HG02981 (cell line): ENCODE measurements at regions not wholly inside any gene's neighbourhood (a gene's known extent, or its start where the extent isn't known, plus 50 kb on each side); places are given as distances from the start of the nearest gene placed in this dataset.

Experiments
- ATAC-seq: cut with Tn5 transposase; IDR thresholded peaks from one replicate; pipeline ENCODE4 v1.9.1; 2021; ENCODE audit warnings: mild to moderate bottlenecking, moderate library complexity; ENCODE audit not compliant: unreplicated experiment

DNA sequence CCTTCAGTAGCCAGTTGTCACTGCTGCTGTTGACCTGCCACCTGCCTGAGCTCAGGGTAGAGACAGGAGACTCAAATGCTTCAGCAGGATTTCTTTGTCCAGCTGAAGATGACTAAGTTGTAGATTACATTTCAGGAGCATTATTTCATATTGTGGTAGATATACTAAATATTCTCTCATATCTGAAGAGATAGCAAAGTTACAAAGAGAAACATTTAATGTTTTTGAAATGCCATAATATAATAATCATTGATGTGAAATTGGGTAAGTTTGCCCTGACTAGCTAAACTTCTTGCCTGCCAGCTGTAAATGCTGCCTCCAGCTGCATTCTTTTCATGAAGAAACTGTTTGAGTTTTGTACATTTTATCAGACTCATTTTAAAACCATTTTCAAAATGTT, 247.6 kb upstream of the CNKSR2 start:
- no peak for ATAC-seq

DNA sequence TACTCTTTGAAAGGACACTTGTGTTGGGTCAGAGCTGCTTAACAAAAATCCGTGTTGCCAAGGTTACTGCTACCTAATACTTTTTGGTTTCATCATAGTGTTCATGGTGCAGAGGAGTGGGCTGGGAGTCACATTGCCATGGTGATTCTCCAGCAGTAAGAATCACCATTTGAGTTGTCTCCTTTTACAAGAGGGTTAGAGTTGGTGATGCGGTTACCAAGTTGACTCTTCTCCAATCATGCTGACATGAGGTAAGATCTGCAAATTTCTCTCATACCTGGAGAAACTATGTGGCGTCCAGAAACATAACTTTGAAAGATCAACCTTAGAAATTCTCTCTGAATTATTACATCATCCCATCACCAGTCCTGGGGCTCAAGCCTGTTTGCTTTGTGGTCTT, 242.9 kb upstream of the CNKSR2 start:
- no peak for ATAC-seq

DNA sequence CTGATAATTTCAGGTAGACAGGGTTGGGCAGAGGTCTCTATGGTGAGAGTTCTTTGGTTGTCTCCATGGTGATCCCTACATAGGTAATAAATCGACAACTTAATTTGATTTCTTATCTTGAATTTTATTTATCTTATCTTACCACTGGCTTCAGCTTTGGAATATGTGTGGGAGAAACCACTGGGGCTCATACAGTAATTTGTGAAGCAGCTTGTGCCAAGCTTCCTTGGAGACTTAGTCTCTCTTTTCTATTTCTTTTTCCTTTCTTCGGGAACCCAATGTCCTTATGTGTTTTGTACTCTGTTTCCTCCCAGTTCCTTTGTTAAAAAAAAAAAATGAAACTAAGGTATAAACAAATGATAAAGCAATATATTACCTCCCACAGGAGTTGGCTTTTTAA, 242.4 kb upstream of the CNKSR2 start:
- no peak for ATAC-seq

DNA sequence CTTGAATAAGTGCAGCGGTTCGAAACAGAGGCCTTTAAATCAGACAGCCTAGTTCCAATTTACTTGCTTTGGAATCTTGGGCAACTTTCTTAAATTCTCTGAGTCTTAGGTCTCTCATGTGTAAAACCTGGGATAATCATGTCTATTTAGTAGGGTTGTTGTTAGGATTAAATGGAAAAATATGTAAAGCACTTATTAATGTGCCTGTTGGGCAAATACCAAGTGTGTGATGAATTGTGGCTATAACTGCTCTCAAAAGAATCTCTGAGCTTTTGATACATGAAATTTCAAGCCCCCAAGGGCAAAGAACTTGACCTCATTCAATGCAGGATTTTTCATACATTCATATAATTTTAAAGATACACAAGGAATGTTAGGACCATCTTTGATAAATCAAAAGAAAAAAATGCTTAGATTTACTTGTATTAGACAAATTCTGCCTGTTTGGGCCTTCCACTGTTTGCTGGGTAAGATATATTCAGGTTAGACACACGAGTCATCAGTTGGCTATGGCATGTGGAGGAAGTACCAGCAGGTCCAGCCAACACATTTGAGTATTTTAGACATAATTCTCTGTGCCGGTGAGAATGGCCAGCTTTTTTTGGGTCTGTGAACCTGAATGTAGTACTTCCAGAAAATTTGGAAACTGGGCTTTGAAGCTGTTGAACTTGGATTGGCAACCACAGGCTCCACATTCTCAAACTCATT, 241.4 kb upstream of the CNKSR2 start:
- no peak for ATAC-seq

DNA sequence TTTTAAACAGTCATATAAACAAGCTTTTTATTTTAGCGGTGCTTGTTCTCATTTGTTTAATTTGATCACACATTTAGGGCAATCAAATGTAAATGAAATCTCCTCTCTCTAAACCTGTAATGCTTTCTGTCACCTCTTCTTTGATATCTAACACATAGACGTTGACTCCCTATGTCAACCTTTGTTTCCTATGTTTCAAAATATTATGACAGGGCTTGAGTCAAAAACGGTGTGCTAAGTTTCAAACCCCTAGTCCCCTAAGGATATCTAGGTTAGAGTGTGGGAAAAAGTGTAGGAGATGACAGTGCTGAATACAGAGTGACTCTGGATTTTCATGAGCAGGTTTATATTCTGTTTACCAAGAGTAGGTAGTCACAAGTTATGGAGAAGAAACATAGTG, 224.0 kb upstream of the CNKSR2 start:
- no peak for ATAC-seq

DNA sequence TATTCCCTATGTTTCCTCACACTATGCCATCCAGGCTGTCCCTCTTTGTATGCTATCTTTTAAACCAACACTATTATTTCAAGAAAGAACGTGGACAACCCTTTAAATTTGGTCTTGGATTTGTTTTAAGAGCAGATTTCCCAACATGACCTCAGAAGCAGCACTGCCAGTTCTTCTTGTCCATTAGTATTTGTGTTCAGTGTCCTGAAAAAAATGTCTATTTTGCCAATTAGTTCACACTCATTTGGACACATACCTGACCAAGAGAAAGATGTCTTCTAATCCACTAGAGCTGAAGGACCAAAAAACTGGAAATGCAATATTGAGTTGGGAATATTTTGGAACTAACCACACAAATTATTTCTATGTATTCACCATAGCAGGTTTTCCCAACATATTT, 223.2 kb upstream of the CNKSR2 start:
- no peak for ATAC-seq

DNA sequence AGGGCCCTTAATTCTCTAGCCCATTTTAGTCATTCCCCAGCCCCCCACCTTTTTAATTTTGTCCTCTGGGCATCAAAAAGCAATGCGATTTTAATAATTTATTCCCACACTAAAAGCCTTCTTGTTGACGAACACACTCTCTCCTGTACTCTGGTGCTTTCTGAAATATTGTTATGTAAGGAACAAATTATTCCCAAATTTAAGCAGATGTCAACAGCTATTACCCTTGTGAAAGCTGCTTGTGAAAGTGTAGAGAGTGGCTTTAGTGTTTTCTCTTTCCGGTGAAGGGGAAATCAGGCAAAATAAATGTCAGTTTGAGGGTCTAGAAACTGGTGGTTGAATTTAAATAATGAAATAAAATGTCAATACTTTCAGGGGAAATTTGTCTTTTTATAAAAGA, 221.2 kb upstream of the CNKSR2 start:
- ATAC-seq = no peak

DNA sequence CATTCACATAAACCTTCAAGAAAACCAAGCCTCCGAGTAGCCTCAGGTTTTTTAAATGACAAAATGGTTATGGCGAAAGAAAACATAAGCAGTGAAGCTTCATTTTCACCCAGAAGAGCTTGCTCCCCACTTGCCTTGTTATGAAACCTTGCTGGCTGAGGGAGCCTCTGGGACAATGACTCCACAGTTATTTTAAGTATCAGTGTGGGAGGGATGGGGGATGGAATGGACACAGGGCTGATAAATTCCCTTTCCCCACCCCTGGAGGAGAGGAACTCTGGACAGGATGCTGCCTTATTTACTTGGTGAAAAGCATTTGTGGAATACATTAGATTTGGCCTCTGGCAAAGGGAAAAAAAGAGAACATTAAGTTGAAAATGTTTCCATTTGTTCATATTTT, 220.7 kb upstream of the CNKSR2 start:
- no peak for ATAC-seq

DNA sequence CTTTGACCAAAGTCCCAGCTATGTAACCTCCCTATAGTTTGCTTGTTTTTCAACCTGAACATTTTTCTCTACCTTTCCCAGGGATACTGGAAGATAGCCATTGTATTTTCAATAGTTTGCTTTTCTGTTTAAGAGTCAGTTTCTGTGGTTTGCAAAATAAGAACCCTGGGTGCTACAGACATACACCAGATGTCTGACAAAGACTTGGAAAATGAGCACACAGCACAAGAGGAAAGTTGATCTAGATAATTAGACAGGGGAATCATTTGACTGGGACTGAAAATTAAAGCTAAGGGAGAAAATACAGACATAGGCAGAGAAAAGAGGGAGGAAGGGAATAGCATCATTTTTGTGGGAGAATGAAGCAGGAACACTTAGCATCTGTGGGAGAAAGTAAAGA, 218.3 kb upstream of the CNKSR2 start:
- ATAC-seq = no peak

DNA sequence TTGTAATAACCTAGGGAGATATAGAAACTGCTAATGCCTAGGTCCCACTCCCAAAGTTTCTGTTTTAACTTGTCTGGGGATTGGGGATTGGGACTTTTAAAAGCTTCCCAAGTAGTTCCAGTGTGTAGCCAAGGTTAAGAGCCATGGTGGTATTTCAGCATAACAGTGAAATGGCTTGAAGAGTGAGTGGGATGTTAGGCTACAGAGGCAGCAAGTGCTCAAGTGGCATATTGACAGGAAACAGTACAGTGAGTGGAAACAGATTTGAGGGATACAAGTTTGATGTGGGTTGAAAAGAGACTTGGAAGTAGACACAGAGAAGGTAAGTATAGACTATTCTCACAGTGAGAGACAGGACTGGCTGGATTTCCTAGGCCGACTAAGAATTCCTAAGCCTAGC, 217.6 kb upstream of the CNKSR2 start:
- ATAC-seq = no peak

DNA sequence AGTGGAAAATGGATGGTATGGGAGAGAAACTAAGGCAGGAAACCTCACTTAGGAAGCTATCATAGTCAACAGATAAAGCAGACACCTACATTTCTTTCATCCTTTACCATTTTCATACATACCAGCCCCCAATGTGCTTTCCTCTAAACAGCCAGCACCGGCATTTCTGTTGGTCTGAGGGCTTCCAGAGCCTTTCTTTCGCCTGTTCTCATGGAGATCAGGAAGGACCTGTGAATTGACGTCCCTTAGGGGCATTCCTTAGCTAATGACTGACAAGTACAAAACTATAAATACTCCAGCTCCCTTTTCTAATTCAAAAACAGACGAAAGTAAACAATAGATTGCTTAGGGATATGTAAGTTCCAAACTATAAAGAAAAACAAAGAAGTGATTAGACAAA, 215.5 kb upstream of the CNKSR2 start:
- no peak for ATAC-seq

DNA sequence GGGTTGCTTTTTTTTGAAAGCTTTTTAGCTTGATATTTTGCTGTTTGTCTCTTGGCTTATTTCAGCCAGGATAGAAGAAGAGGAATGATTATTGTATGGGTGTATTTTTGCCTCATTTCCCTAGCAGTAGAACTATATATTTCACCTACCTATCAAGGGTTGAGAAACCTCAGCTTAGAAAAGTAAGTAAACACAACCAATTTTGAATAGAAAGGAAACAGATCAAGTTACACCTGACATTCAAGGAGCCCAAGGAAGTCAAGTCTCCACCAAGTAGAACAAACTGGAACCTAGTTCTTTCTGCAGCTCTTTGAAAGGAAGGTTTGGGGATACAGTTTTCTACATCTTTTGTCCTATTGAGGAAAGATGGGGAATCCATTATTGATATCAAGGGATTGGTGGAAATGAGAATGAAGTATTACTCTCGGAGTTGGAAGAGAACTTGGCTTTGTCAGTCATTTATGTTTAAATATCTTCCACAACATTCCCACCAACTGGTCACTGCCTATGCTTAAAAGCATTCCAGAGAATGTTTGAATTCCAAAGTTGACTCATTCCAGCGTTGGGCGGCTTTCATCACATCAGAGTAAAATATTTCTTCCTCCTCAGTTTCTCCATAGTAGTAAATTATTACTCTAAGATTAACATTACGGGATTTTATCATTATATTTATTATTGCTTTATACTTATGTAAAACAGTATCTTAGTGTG, 207.8 kb upstream of the CNKSR2 start:
- ATAC-seq = no peak

DNA sequence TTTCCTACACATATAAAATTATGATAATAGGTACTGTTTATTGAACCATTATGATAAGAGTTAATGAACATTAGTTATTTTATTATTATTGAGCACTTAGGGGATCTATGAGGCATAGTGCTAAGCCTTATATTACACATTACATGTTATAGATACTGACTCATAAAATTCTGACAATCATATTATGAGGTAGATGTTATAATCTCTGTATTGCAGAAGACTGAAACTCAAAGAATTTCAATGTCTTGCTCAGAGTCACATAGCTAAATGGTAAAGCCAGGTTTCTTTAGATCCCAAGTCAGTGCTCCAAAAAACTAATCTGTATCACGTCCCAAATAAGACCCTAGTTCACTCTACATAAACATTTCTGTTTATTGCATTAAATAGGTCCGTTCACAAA, 207.2 kb upstream of the CNKSR2 start:
- ATAC-seq = no peak

DNA sequence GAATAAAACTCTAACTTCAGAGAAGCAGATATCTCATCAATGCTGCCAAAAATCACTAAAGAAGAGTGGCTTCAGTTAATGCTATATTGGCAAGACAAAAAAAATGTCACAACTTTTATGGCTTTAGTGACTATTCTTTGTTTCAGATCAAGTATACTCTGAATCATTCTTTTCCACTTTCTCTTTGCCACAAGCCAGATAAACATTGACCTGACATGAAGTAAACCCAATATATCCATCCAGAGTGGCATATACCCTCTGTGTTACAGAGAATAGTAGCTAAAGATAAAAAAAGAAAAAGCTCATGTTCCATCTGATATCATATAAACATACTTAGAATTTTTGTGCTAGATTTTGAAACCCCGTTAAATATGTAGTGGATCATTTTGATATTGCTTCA, 206.7 kb upstream of the CNKSR2 start:
- no peak for ATAC-seq

DNA sequence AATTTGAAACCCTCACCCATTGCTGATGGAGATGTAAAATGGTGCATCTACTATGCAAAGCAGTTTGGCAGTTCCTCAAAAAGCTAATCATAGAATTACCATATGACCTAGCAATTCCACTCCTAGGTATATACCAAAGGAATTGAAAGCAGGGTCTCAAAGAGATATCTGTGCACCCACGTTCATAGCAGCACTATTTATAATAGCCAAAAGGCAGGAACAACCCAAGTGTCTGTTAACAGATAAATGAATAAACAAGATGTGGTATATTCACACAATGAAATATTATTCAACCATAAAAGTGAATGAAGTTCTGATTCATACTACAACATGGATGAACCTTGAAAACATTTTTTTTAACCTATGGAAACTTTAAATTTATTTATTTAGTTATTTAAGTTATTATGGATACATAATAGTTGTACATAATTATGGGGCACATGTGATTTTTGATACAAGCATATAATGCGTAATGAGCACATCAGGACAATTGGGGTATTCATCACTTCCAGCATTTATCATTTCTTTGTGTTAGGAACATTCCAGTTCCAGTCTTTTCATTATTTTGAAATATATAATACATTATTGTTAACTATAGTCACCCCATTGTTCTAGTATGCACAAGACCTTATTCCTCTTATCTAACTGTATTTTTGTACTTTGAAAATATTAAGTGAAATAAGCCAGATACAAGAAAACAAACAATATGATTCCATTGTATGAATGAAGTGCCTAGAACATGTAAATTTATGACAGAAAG, 205.6 kb upstream of the CNKSR2 start:
- no peak for ATAC-seq

DNA sequence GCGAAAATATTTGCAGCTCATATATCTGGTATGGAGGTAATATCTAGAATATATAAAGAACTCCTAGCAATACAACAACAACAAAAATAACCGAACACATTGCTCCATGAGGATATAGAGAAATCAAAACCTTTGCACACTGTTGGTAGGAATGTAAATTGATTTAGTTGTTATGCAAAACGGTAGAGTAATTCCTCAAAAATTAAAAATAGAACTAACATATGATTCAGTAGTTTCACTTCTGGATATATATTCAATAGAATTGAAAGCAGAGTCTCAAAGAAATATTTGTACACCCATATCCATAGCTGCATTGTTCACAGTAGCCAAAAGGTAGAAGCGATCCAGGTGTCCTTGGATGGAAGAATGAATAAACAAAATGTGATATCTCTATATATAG, 203.0 kb upstream of the CNKSR2 start:
- ATAC-seq = no peak

DNA sequence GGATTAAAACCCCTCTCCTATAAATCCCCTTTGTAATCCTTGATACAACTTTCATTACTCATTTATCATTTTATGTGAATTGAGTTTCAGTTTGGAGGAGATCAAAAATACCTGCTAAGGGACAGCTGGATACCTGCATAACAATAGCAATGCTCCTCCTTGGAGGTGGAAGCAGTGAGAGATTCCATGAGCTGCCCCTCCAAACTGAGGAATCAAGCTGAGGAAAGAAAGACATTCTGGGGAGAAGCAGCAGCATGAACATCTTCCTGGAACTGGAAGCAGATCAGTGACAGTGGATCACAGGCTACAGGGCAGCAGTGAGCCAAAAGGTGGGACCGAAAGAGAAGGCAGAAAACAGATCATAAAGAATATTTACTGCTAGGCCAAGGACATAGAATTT, 199.8 kb upstream of the CNKSR2 start:
- ATAC-seq = no peak

DNA sequence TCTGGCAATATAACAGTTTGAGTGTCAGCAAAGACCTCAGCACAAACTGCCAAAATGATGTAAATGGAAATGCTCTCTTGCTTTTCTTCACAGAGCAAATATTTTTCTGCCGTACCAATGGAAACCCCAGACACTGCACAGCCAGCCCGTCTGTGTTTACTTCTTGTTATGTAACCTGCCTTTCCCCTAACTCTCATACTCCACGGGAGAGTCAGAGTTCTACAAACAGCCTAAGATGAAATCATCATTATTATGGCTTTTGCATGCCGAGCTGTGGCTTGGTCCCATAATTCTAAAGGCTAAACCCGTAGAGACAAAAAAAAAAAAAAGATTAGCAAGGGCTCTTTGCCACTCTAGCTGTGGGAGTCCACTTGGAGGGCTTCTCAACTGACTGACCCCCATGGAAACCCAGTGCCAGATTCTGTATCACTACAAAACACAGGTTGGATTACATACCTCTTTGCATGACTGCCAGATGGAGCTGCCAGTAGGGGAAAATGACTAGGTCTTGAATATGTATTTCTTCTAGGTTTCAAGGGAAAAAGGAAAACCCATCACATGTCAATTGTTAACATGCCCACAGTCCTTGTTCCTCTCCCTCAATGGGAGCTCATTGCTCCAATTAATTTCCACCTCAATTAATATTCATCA, 197.2 kb upstream of the CNKSR2 start:
- ATAC-seq = no peak

DNA sequence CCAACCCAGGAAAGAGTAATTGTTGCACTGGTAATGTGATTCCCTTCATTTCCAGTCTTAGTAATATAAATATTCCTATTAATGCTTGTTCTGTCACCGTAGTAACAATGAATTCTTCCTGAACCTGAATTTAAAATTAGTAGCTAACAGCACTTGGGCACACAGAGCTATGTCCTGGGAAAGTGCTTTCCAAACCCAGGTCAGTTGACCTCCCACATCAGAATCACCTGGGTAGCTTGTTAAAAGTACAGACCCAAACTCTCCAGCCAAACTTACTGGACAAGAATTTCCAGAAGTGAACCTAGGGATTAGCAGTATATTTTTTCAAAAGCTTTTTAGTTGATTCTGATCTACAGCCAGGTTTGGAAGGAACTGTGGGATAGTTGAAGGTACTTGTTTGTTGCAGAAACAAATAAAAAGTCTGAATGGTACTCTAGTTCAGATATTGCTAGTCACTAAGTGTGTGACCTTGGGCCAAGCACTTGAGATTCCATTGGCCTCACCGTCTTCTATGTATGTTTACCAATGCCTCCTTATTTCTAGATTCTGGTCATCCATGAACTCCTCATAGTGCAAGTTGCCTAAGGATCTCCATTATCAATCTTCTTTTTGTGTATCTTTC, 192.9 kb upstream of the CNKSR2 start:
- no peak for ATAC-seq

DNA sequence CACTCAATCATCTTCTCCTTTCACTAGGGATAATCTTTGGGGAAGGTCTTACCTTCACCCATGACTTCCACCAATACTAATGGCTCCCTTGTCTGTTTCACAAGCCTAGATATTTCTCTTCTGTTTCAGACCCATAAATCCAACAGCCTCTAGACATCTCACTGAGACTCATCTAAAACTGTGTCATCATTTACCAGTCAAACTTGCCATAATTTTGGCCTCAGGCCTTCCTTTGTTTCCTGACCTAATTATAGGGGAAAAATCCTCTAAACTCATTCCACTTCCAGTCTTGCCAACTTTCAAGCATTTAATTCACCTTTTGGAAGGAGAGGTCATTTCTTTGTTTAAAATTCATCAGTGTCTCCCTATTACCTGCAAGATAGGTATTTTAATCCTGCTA, 181.0 kb upstream of the CNKSR2 start:
- ATAC-seq = no peak

DNA sequence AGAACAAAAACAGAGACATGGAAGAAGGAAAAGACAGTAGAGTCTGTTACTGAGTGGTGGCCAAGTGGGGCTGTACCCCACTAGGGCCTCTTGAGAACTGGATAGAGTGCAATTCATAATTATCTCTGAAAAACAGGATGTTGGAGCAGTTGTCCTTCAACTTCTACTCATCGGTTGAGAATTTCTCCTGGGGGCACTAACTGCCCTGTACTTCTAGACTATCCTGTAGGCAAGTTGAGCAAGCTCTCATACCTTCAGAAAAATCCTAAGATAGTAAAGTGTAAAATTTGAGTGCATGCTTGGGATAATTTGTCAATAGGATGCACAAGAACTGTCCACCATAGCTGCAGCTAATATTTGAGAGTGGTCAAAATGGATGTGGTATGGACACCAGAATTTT, 179.7 kb upstream of the CNKSR2 start:
- ATAC-seq = no peak
